ENCODE measurements at regions not wholly inside any gene's neighbourhood (a gene's known extent, or its start where the extent isn't known, plus 50 kb on each side); places are given as distances from the start of the nearest gene placed in this dataset.

DNA sequence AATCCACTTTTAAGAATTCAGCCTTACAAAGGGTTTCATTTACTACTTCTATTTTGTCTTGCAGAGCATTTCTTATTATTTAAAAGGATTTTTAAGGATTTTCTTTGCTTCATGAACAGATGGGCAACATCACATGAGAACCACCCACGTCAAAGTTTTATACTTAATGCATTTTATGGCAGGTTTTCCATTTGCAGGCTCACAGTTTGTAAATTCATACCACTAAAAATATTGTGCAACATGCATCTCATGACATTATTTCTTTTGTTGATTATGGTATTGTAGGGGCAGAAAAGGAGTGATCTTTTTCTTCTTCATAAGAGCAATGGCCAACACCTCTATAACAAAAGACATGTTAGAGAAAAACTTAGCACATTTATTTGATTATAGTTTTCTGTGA is 554.0 kb upstream of the SPRY2 start:
- no peak for DNase-seq (ENCODE audit: insufficient read length, low spot score, missing footprints)
- Histone ChIP-seq H3K4me3 (ENCODE audit: insufficient read depth, low read length) (no peak overlapping the region), H3K9me3 (ENCODE audit: low read depth, low read length) (no peaks in the 10 kb centered on the region), H3K27ac (ENCODE audit: low read depth, low read length) (no peak overlapping the region), H3K27me3 (ENCODE audit: insufficient read depth, low read length) (no peaks in the 10 kb centered on the region), H2AFZ (ENCODE audit: low read length) (no peak overlapping the region), H3K4me2 (ENCODE audit: insufficient read depth, low read length) (no peak overlapping the region), H3K36me3 (ENCODE audit: insufficient read depth, low read length) (no peaks in the 10 kb centered on the region), H4K20me1 (ENCODE audit: insufficient read depth, low read length) (no peaks in the 10 kb centered on the region), H3K79me2 (ENCODE audit: insufficient read depth, low read length) (no peaks in the 10 kb centered on the region), H3K4me1 (ENCODE audit: insufficient read depth, low read length) (no peaks in the 10 kb centered on the region)
- TF ChIP-seq, protein P1, sequence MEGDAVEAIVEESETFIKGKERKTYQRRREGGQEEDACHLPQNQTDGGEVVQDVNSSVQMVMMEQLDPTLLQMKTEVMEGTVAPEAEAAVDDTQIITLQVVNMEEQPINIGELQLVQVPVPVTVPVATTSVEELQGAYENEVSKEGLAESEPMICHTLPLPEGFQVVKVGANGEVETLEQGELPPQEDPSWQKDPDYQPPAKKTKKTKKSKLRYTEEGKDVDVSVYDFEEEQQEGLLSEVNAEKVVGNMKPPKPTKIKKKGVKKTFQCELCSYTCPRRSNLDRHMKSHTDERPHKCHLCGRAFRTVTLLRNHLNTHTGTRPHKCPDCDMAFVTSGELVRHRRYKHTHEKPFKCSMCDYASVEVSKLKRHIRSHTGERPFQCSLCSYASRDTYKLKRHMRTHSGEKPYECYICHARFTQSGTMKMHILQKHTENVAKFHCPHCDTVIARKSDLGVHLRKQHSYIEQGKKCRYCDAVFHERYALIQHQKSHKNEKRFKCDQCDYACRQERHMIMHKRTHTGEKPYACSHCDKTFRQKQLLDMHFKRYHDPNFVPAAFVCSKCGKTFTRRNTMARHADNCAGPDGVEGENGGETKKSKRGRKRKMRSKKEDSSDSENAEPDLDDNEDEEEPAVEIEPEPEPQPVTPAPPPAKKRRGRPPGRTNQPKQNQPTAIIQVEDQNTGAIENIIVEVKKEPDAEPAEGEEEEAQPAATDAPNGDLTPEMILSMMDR (IDR thresholded peaks at IDR 0.05; ENCODE audit: extremely low read depth, low read depth, low read length): no peak

DNA sequence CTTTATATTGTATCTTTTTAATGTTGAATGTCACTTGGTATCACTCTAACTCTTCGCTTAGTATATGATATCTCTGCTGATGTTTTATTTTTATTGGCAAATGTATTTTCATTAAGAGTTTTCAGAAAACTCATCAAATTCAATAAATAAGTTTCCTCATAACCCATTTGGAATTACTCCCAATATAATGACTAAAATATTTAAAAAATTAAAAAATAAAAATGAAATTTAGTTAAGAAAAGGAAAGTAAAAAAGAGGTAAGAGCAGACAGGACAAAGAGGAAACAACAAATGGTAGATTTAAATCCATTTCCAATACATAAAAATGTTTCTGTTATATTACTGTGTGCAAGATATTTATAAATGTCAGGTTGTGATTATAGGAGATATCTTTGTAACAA is 548.9 kb upstream of the SPRY2 start:
- no peaks in the 10 kb centered on the region for H3K4me1 ChIP-seq (ENCODE audit: insufficient read depth, low read length)
- no peaks in the 10 kb centered on the region for H3K36me3 ChIP-seq (ENCODE audit: insufficient read depth, low read length)
- no peak overlapping the region for H2AFZ ChIP-seq (ENCODE audit: low read length)
- H3K4me2 ChIP-seq (ENCODE audit: insufficient read depth, low read length): no peak overlapping the region
- no peaks in the 10 kb centered on the region for H3K27me3 ChIP-seq (ENCODE audit: insufficient read depth, low read length)
- no peak overlapping the region for H3K4me3 ChIP-seq (ENCODE audit: insufficient read depth, low read length)
- DNase-seq (ENCODE audit: insufficient read length, low spot score, missing footprints): no peak
- TF ChIP-seq, protein P1 (IDR thresholded peaks at IDR 0.05; ENCODE audit: extremely low read depth, low read depth, low read length): no peak
- no peak overlapping the region for H3K27ac ChIP-seq (ENCODE audit: low read depth, low read length)
- no peaks in the 10 kb centered on the region for H3K9me3 ChIP-seq (ENCODE audit: low read depth, low read length)
- H3K79me2 ChIP-seq (ENCODE audit: insufficient read depth, low read length): no peaks in the 10 kb centered on the region
- no peaks in the 10 kb centered on the region for H4K20me1 ChIP-seq (ENCODE audit: insufficient read depth, low read length)

DNA sequence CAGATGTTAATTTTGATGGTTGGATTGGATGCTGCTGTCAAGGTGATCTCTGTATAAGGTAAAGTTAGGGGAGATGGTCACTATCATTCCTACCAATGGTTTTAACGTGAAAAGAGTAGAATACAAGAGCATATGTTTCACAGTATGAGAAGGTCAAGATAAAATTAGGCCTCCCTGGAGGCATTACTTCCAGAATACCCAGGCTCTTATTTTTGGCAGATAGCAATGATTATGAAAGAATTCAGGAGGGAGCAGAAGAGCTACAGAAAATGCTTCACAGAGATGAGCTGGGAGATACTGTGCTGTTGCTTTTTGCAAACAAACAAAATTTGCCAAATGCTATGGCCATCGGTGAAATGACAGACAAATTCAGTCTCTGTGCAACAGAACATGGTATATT is 547.5 kb upstream of the SPRY2 start:
- Histone ChIP-seq H2AFZ (ENCODE audit: low read length) (no peak overlapping the region), H3K79me2 (ENCODE audit: insufficient read depth, low read length) (no peaks in the 10 kb centered on the region), H3K4me3 (ENCODE audit: insufficient read depth, low read length) (no peak overlapping the region), H3K27ac (ENCODE audit: low read depth, low read length) (no peak overlapping the region), H4K20me1 (ENCODE audit: insufficient read depth, low read length) (no peaks in the 10 kb centered on the region), H3K36me3 (ENCODE audit: insufficient read depth, low read length) (no peaks in the 10 kb centered on the region), H3K9me3 (ENCODE audit: low read depth, low read length) (no peaks in the 10 kb centered on the region), H3K4me2 (ENCODE audit: insufficient read depth, low read length) (no peak overlapping the region), H3K4me1 (ENCODE audit: insufficient read depth, low read length) (no peaks in the 10 kb centered on the region), H3K27me3 (ENCODE audit: insufficient read depth, low read length) (no peaks in the 10 kb centered on the region)
- TF ChIP-seq, protein P1 (IDR thresholded peaks at IDR 0.05; ENCODE audit: extremely low read depth, low read depth, low read length): no peak
- DNase-seq (ENCODE audit: insufficient read length, low spot score, missing footprints): no peak

DNA sequence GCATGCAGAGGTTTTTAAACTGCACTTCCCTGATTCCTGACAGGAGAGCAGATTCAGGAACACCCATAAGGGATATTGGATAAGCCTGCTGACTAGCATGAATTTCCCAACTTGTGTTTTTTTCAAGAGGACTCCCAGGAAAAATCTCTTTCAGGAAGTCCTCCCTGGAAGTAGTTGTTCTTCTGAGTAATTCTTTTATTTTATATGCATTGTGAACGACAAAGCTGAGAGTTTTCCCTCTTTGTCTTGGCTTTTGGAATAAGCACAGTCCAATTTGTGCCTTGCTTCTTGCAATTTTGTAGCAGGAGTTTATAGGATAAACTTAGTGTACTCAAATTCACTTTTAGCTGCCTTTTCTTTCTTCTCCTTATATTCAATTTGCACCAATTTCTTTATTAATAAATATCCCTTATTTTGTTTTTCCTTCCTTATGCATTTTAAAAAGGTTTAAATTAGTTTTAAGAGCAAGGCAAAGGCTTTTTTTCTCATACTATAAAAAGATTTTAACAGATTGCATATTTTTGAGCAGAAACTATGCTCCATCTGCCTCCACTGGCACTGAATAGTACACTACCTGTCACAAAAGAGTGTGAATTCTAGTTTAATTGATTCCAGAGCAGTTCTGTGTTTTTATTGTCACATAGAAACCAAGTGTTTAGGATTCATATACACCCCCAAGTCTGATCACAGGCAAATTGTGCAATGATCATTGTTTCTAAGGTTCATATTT is 543.3 kb upstream of the SPRY2 start:
- Histone ChIP-seq H3K4me2 (ENCODE audit: insufficient read depth, low read length) (no peak overlapping the region), H3K4me1 (ENCODE audit: insufficient read depth, low read length) (no peaks in the 10 kb centered on the region), H3K4me3 (ENCODE audit: insufficient read depth, low read length) (no peak overlapping the region), H3K9me3 (ENCODE audit: low read depth, low read length) (no peaks in the 10 kb centered on the region), H3K36me3 (ENCODE audit: insufficient read depth, low read length) (no peaks in the 10 kb centered on the region), H3K27ac (ENCODE audit: low read depth, low read length) (no peak overlapping the region), H3K79me2 (ENCODE audit: insufficient read depth, low read length) (no peaks in the 10 kb centered on the region), H2AFZ (ENCODE audit: low read length) (no peak overlapping the region), H3K27me3 (ENCODE audit: insufficient read depth, low read length) (no peaks in the 10 kb centered on the region), H4K20me1 (ENCODE audit: insufficient read depth, low read length) (no peaks in the 10 kb centered on the region)
- TF ChIP-seq, protein P1 (IDR thresholded peaks at IDR 0.05; ENCODE audit: extremely low read depth, low read depth, low read length): no peak
- DNase-seq (ENCODE audit: insufficient read length, low spot score, missing footprints): no peak

Data from osteoblast (primary cell).